C4-2B (cell line): ENCODE measurements at regions not wholly inside any gene's neighbourhood (a gene's known extent, or its start where the extent isn't known, plus 50 kb on each side); places are given as distances from the start of the nearest gene placed in this dataset.

Experiments
- CTCF ChIP-seq: fragments of 450-650 bp; conservative IDR thresholded peaks from 2 replicates; pipeline ENCODE4 v1.5.1; 2017; ENCODE audit warnings: mild to moderate bottlenecking
- ZFX ChIP-seq: fragments of 450-650 bp; IDR thresholded peaks from 2 replicates; pipeline ENCODE4 v1.6.1; 2017

GRCh38 chr11:90493379-90493778 lies 270.5 kb upstream of the CHORDC1 start:
- TF ChIP-seq CTCF = no peak
- TF ChIP-seq ZFX = no peak
